IPS DF 4.7 (cell line): ENCODE measurements at regions not wholly inside any gene's neighbourhood (a gene's known extent, or its start where the extent isn't known, plus 50 kb on each side); places are given as distances from the start of the nearest gene placed in this dataset.
"Not testable (repeated sequence)": the region's sequence is repeated elsewhere in the genome, so short reads cannot be mapped to it uniquely, and the experiment has no call there.

Experiments
- DNase-seq: peaks from one replicate; pipeline ENCODE4 v3.0.0-alpha.2; 2013; ENCODE audit warnings: low spot score; ENCODE audit errors: extremely low read depth

- not testable (repeated sequence) for DNase-seq
These were observed 193.3 kb upstream of the IRS2 start for GRCh38 chr13:109979676-109980075.

GRCh38 chr13:109979228-109979627 is 192.8 kb upstream of the IRS2 start:
- no peak for DNase-seq

- no peak for DNase-seq
These were observed 191.0 kb upstream of the IRS2 start for GRCh38 chr13:109977212-109977968.

GRCh38 chr13:109976206-109976997 is 190.0 kb upstream of the IRS2 start:
- no peak for DNase-seq

- DNase-seq, result no peak
These were observed 188.0 kb upstream of the IRS2 start for GRCh38 chr13:109974354-109974753.

- DNase-seq, result no peak
These were observed 186.9 kb upstream of the IRS2 start for GRCh38 chr13:109973279-109973678.

- DNase-seq, result no peak
These were observed 185.2 kb upstream of the IRS2 start for GRCh38 chr13:109971456-109972090.

GRCh38 chr13:109971006-109971405 is 184.6 kb upstream of the IRS2 start:
- DNase-seq, result no peak

- DNase-seq, result no peak
These were observed 182.6 kb upstream of the IRS2 start for GRCh38 chr13:109968876-109969577.

GRCh38 chr13:109963960-109964563 is 177.7 kb upstream of the IRS2 start:
- DNase-seq, result no peak

- no peak for DNase-seq
These were observed 177.0 kb upstream of the IRS2 start for GRCh38 chr13:109963384-109963783.

- DNase-seq, result no peak
These were observed 173.5 kb upstream of the IRS2 start for GRCh38 chr13:109959903-109960302.

GRCh38 chr13:109957875-109958274 is 171.5 kb upstream of the IRS2 start:
- DNase-seq, result no peak

- no peak for DNase-seq
These were observed 169.2 kb upstream of the IRS2 start for GRCh38 chr13:109955598-109955997.

GRCh38 chr13:109954441-109954840 is 168.1 kb upstream of the IRS2 start:
- DNase-seq, result no peak

GRCh38 chr13:109951491-109951890 is 165.1 kb upstream of the IRS2 start:
- no peak for DNase-seq

- DNase-seq, result no peak
These were observed 163.0 kb upstream of the IRS2 start for GRCh38 chr13:109949397-109949796.

- DNase-seq, result no peak
These were observed 160.6 kb upstream of the IRS2 start for GRCh38 chr13:109947006-109947405.

GRCh38 chr13:109945206-109945960 is 159.0 kb upstream of the IRS2 start:
- no peak for DNase-seq

GRCh38 chr13:109941951-109942350 is 155.6 kb upstream of the IRS2 start:
- no peak for DNase-seq
